Jurkat, Clone E6-1 (cell line): ENCODE measurements at regions not wholly inside any gene's neighbourhood (a gene's known extent, or its start where the extent isn't known, plus 50 kb on each side); places are given as distances from the start of the nearest gene placed in this dataset.

Experiments used
- DNase-seq: peaks from one replicate; pipeline ENCODE4 v3.0.0-alpha.2; 2011; ENCODE audit warnings: low read depth, low spot score
- H3K4me3 ChIP-seq: 2 replicates; pipeline ENCODE4 v1.5.1; 2011; ENCODE audit warnings: mild to moderate bottlenecking, low read length, control low read depth, moderate library complexity

- no peak overlapping the region for H3K4me3 ChIP-seq
These were observed 274.7 kb upstream of the CITED2 start for GRCh38 chr6:139649128-139649527.

GRCh38 chr6:139648430-139649000 is 274.1 kb upstream of the CITED2 start:
- H3K4me3 ChIP-seq = no peak overlapping the region
- no peak for DNase-seq

More at GRCh38 chr6:139649128-139649527, 274.7 kb upstream of the CITED2 start:
- no peak for DNase-seq

- DNase-seq = no peak
- no peak overlapping the region for H3K4me3 ChIP-seq
These were observed 273.4 kb upstream of the CITED2 start for GRCh38 chr6:139647841-139648240.

- no peak for DNase-seq
These were observed 272.6 kb upstream of the CITED2 start for GRCh38 chr6:139647016-139647415.

GRCh38 chr6:139644821-139645220 is 270.4 kb upstream of the CITED2 start:
- DNase-seq = no peak

More at GRCh38 chr6:139647016-139647415, 272.6 kb upstream of the CITED2 start:
- no peak overlapping the region for H3K4me3 ChIP-seq

GRCh38 chr6:139643986-139644385 is 269.5 kb upstream of the CITED2 start:
- no peak overlapping the region for H3K4me3 ChIP-seq
- no peak for DNase-seq

More at GRCh38 chr6:139644821-139645220, 270.4 kb upstream of the CITED2 start:
- H3K4me3 ChIP-seq = no peak overlapping the region

GRCh38 chr6:139642346-139642745 is 267.9 kb upstream of the CITED2 start:
- no peak for DNase-seq
- H3K4me3 ChIP-seq = no peak overlapping the region

GRCh38 chr6:139641376-139641775 is 266.9 kb upstream of the CITED2 start:
- no peak overlapping the region for H3K4me3 ChIP-seq
- DNase-seq = no peak

- no peak for DNase-seq
- H3K4me3 ChIP-seq = no peak overlapping the region
These were observed 266.5 kb upstream of the CITED2 start for GRCh38 chr6:139640921-139641320.

GRCh38 chr6:139640448-139640847 is 266.0 kb upstream of the CITED2 start:
- no peak for DNase-seq
- H3K4me3 ChIP-seq = no peak overlapping the region

GRCh38 chr6:139639507-139639906 is 265.1 kb upstream of the CITED2 start:
- DNase-seq = no peak
- no peak overlapping the region for H3K4me3 ChIP-seq

GRCh38 chr6:139638179-139638941 is 263.9 kb upstream of the CITED2 start:
- no peak overlapping the region for H3K4me3 ChIP-seq
- DNase-seq = no peak

GRCh38 chr6:139637766-139638165 is 263.3 kb upstream of the CITED2 start:
- no peak for DNase-seq
- no peak overlapping the region for H3K4me3 ChIP-seq

GRCh38 chr6:139636391-139636790 is 261.9 kb upstream of the CITED2 start:
- no peak for DNase-seq
- no peak overlapping the region for H3K4me3 ChIP-seq

- no peak overlapping the region for H3K4me3 ChIP-seq
- no peak for DNase-seq
These were observed 261.1 kb upstream of the CITED2 start for GRCh38 chr6:139635401-139636130.

GRCh38 chr6:139632840-139633239 is 258.4 kb upstream of the CITED2 start:
- no peak overlapping the region for H3K4me3 ChIP-seq
- no peak for DNase-seq

- no peak overlapping the region for H3K4me3 ChIP-seq
- no peak for DNase-seq
These were observed 253.8 kb upstream of the CITED2 start for GRCh38 chr6:139628270-139628669.

- H3K4me3 ChIP-seq = no peak overlapping the region
- DNase-seq = no peak
These were observed 252.6 kb upstream of the CITED2 start for GRCh38 chr6:139627091-139627490.

GRCh38 chr6:139625998-139626975 is 251.8 kb upstream of the CITED2 start:
- no peak overlapping the region for H3K4me3 ChIP-seq

More at GRCh38 chr6:139625998-139626975, 251.8 kb upstream of the CITED2 start:
- no peak for DNase-seq
